NB4 (cell line): ENCODE measurements at regions not wholly inside any gene's neighbourhood (a gene's known extent, or its start where the extent isn't known, plus 50 kb on each side); places are given as distances from the start of the nearest gene placed in this dataset.

Experiments used
- DNase-seq: peaks from one replicate; pipeline ENCODE4 v3.0.0; 2010; ENCODE audit warnings: low read depth
- H3K4me3 ChIP-seq: one replicate; pipeline ENCODE4 v1.5.1; 2011; ENCODE audit warnings: mild to moderate bottlenecking, low read depth, low read length, moderate library complexity
- MYC ChIP-seq: IDR thresholded peaks from 2 replicates; pipeline ENCODE4 v1.6.1; 2011; ENCODE audit warnings: low read depth, low read length
- POLR2A ChIP-seq: IDR thresholded peaks from 2 replicates; pipeline ENCODE4 v1.6.1; 2011; ENCODE audit warnings: mild to moderate bottlenecking; ENCODE audit not compliant: insufficient read length; ENCODE audit errors: extremely low read depth
- TF ChIP-seq, protein P1 (sequence below): IDR thresholded peaks from 2 replicates; pipeline ENCODE4 v1.6.1; 2011; ENCODE audit warnings: low read depth, low read length
- TF ChIP-seq, protein P2 (sequence below): IDR thresholded peaks from one replicate; pipeline ENCODE4 v1.5.1; 2012; ENCODE audit warnings: low read depth, low read length

DNA sequence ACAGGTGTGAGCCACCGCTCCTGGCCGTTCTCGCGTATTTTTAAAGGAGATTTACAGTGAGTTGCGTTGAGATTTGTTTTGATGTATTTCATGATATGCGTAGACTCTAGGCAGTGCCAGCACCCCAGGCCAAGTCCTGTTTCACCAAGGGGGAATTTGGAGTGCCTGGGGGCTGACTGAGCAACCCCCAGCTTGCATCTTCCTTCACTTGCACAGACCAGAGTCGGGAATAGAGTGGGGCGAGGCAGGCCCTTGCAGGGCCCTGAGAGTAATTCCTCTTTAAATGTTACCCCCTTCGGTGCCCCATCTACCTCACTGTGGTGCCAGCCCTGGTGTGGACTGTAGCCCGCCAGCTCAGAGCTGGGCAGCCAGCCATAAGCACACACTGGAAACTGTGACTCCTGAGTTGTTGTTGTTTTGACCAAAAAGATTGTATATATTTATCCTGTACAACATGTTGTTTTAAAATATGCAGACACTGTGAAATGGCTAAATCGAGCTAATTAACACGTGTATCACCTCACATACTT is 269.5 kb downstream of the NPHP4 start:
- H3K4me3 ChIP-seq, result no peak overlapping the region
- TF ChIP-seq, protein P1, sequence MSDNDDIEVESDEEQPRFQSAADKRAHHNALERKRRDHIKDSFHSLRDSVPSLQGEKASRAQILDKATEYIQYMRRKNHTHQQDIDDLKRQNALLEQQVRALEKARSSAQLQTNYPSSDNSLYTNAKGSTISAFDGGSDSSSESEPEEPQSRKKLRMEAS, result no peak
- no peak for TF ChIP-seq MYC
- TF ChIP-seq, protein P2, sequence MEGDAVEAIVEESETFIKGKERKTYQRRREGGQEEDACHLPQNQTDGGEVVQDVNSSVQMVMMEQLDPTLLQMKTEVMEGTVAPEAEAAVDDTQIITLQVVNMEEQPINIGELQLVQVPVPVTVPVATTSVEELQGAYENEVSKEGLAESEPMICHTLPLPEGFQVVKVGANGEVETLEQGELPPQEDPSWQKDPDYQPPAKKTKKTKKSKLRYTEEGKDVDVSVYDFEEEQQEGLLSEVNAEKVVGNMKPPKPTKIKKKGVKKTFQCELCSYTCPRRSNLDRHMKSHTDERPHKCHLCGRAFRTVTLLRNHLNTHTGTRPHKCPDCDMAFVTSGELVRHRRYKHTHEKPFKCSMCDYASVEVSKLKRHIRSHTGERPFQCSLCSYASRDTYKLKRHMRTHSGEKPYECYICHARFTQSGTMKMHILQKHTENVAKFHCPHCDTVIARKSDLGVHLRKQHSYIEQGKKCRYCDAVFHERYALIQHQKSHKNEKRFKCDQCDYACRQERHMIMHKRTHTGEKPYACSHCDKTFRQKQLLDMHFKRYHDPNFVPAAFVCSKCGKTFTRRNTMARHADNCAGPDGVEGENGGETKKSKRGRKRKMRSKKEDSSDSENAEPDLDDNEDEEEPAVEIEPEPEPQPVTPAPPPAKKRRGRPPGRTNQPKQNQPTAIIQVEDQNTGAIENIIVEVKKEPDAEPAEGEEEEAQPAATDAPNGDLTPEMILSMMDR, result no peak
- no peak for TF ChIP-seq POLR2A
- DNase-seq, result no peak

DNA sequence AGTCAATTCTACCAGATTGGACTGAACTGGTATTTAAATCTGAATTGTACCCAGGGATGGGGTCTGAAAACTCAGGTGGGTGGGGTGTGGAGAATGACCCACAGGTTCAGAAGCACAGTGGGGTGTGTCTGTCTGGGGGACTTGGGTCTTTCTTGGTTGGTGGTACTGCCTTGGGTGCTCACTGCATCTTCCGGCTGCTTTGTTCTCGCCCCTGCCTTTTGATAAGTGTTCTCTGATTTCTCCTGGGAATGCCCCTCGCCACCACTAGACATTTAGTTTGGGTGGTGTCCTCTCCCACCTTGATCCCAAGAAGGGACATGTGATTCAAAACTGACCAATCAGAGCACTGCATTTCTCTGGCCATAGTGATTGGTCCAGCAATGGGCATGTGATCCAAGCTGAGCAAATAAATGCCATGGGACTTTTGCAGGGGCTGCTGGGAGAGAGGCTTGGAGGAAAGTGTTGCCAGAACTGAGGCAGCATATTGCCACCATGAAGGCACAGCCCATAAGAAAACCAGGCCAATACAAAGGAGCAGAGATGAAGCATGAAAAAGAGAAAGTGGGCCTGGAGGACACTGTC is 270.5 kb downstream of the NPHP4 start:
- TF ChIP-seq MYC (no peak), POLR2A (no peak)
- TF ChIP-seq, protein P1, result no peak
- TF ChIP-seq, protein P2, result no peak
- no peak overlapping the region for H3K4me3 ChIP-seq
- DNase-seq, result no peak

DNA sequence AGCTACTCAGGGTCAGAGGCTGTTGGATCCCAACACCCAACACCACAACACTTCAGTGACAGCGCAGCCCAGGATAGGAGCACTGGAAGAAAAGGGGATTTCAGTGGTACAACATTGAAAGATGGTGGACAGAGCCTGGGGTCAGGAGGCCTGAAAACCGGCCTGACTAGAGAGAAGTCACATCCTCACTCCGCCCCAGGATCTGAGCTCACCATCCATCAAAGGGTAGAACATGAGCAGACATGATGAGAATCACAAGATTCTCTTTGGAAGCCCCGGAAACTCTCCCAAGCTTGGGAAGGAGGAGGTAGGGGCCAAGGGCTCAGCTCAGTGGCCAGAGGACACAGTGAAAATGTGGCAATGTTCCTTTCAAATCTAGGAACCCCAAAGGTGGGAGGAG is 271.3 kb downstream of the NPHP4 start:
- TF ChIP-seq MYC (no peak), POLR2A (no peak)
- TF ChIP-seq, protein P2, result no peak
- TF ChIP-seq, protein P1, result no peak
- H3K4me3 ChIP-seq, result no peak overlapping the region
- no peak for DNase-seq

DNA sequence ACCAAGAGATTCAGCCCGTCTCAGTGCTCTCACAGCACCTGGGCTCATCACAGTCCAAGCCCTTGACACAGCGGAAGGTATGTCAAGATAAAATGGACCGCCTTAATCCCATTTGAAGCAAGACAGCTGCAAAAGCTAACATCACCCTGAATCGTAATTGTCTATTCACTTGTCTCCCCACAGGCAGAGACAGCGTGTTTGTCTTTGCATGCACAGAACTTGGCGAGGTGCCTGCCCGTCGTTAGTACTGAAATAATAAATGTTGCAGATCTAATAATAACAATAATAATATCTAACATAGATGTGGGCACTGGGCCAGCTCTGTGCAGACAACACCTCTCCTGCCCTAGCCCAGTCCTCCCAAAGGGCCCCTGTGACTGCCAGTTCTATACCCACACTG is 271.7 kb downstream of the NPHP4 start:
- TF ChIP-seq, protein P1, result no peak
- TF ChIP-seq MYC, result no peak
- DNase-seq, result no peak
- no peak overlapping the region for H3K4me3 ChIP-seq

DNA sequence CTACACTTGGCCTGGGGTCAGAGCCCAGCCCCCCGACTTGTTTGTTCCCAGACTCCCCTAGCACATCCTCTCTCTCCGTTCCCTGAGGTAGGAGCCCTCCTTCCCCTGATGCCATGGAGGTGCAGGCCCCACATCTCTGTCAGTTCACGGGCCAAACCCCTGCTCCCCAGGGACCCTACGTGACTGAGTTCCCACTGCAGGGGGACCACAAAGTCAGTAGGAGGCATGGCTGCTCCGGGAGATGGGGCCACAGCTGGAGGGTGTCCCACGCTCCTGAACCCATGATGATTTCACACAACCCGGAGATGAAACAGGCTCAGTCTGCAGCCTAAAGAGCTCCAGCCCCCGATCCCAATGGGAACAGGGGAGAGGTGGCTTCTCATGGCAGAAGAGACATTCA is 272.2 kb downstream of the NPHP4 start:
- no peak for DNase-seq
- TF ChIP-seq, protein P1, result no peak
- TF ChIP-seq, protein P2, result no peak
- no peak for TF ChIP-seq MYC
- TF ChIP-seq POLR2A, result no peak
- H3K4me3 ChIP-seq, result no peak overlapping the region

DNA sequence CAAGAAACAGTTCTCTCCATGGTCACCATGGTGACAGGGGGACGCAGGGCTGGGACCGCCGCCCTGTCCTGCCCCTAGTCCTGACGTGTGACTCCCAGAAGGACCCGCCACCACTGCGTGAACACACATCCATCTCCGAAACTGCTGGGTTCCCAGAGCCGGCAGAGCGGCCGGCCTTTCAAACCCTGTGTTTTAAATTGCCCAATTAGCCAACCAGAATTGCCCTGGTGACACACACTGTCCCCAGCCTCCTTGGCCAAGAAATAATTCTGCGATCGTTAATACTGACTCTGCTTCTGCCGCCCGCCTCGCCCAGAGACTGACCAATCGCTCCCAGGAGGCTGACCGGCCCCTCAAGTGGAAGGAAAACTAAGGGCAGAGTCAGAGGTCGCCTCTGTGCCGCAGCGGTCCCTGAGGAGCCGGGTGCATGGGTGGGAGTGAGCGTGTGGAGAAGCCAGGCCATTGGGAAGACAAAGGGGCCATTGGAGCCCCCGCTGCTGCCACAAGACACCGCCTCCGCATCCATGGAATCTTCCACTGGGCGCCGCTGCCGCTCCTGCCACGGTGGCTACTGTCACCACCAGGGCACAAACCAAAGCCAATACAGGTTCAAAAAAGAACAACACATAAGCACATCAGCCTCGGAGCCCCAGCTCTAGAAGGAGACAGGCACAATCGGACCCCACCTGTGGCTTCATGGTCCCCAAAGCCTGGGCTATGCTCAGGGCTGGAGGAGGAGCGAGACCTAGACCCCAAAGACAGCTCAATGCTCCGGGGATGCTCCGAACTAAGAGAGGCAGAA is 273.2 kb downstream of the NPHP4 start:
- DNase-seq, result no peak
- TF ChIP-seq MYC, result no peak
- TF ChIP-seq, protein P2, result no peak
- TF ChIP-seq POLR2A, result no peak
- TF ChIP-seq, protein P1, result no peak
- no peak overlapping the region for H3K4me3 ChIP-seq
